Hepatocyte (in vitro differentiated cells): ENCODE measurements at regions not wholly inside any gene's neighbourhood (a gene's known extent, or its start where the extent isn't known, plus 50 kb on each side); places are given as distances from the start of the nearest gene placed in this dataset.
"Not testable (repeated sequence)": the region's sequence is repeated elsewhere in the genome, so short reads cannot be mapped to it uniquely, and the experiment has no call there.

Source experiments
- EZH2 ChIP-seq: fragments of 200-600 bp; sonication (generic); IDR thresholded peaks from 2 replicates; pipeline ENCODE4 v1.6.1; 2016; ENCODE audit warnings: antibody characterized with exemption, mild to moderate bottlenecking, borderline replicate concordance
- TF ChIP-seq, protein P1 (sequence below): fragments of 200-600 bp; sonication (generic); IDR thresholded peaks from 2 replicates; pipeline ENCODE4 v1.5.1; 2016; ENCODE audit warnings: antibody characterized with exemption, mild to moderate bottlenecking; ENCODE audit not compliant: poor library complexity

- TF ChIP-seq, protein P1, sequence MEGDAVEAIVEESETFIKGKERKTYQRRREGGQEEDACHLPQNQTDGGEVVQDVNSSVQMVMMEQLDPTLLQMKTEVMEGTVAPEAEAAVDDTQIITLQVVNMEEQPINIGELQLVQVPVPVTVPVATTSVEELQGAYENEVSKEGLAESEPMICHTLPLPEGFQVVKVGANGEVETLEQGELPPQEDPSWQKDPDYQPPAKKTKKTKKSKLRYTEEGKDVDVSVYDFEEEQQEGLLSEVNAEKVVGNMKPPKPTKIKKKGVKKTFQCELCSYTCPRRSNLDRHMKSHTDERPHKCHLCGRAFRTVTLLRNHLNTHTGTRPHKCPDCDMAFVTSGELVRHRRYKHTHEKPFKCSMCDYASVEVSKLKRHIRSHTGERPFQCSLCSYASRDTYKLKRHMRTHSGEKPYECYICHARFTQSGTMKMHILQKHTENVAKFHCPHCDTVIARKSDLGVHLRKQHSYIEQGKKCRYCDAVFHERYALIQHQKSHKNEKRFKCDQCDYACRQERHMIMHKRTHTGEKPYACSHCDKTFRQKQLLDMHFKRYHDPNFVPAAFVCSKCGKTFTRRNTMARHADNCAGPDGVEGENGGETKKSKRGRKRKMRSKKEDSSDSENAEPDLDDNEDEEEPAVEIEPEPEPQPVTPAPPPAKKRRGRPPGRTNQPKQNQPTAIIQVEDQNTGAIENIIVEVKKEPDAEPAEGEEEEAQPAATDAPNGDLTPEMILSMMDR: not testable (repeated sequence)
- not testable (repeated sequence) for TF ChIP-seq EZH2
These were observed 74.5 kb upstream of the WARS2 start for GRCh38 chr1:119214961-119215360.
